A673 (cell line): ENCODE measurements at regions not wholly inside any gene's neighbourhood (a gene's known extent, or its start where the extent isn't known, plus 50 kb on each side); places are given as distances from the start of the nearest gene placed in this dataset.

Experiments used
- BruUV-seq: library from RNA; stranded (reverse); fragments of 400-500 nt; replicated peaks from 2 replicates; lab custom pipeline; 2021; lab: Mats Ljungman, UMichigan
- CTCF ChIA-PET: fragments of 300-600 bp; sonication (Branson Sonifier 250); formaldehyde crosslinking; loops from one replicate; lab custom pipeline; 2022; ENCODE audit warnings: antibody characterized with exemption; lab: Charles Lee
- POLR2A ChIA-PET: fragments of 300-600 bp; sonication (Branson Sonifier 250); formaldehyde crosslinking; loops from one replicate; lab custom pipeline; 2022; ENCODE audit warnings: antibody characterized with exemption; ENCODE audit not compliant: low non-redundant PET; lab: Charles Lee
- DNase-seq: peaks from one replicate; pipeline ENCODE4 v3.0.0-alpha.2; 2015; ENCODE audit warnings: low spot score
- H3K27ac ChIP-seq: fragments of 200-600 bp; sonication (generic); 2 replicates; pipeline ENCODE4 v1.5.1; 2016; ENCODE audit warnings: mixed run types, low read depth, mild to moderate bottlenecking, mixed read lengths, antibody characterized with exemption, low read length; ENCODE audit not compliant: poor library complexity, severe bottlenecking
- H3K27me3 ChIP-seq: fragments of 200-600 bp; sonication (generic); replicated peaks from 2 replicates; pipeline ENCODE4 v1.6.1; 2017; ENCODE audit warnings: mixed run types, low read depth, mild to moderate bottlenecking, mixed read lengths, antibody characterized with exemption, low read length; ENCODE audit not compliant: insufficient read depth, poor library complexity
- H3K36me3 ChIP-seq: fragments of 200-600 bp; sonication (generic); 2 replicates; pipeline ENCODE4 v1.6.1; 2016; ENCODE audit warnings: mixed run types, mild to moderate bottlenecking, mixed read lengths, antibody characterized with exemption, low read length; ENCODE audit not compliant: insufficient read depth, poor library complexity, severe bottlenecking
- H3K4me1 ChIP-seq: fragments of 200-600 bp; sonication (generic); 2 replicates; pipeline ENCODE4 v1.6.1; 2017; ENCODE audit warnings: mixed run types, mild to moderate bottlenecking, mixed read lengths, antibody characterized with exemption, low read length; ENCODE audit not compliant: insufficient read depth, poor library complexity, severe bottlenecking
- H3K4me3 ChIP-seq: fragments of 200-600 bp; sonication (generic); 2 replicates; pipeline ENCODE4 v1.5.1; 2016; ENCODE audit warnings: low read depth, mixed run types, mild to moderate bottlenecking, mixed read lengths, low read length; ENCODE audit not compliant: poor library complexity, severe bottlenecking
- H3K9me3 ChIP-seq: fragments of 200-600 bp; sonication (generic); 2 replicates; pipeline ENCODE4 v1.6.1; 2016; ENCODE audit warnings: mixed run types, low read depth, mild to moderate bottlenecking, mixed read lengths, antibody characterized with exemption, low read length; ENCODE audit not compliant: poor library complexity, severe bottlenecking
- CTCF ChIP-seq: fragments of 300-800, 200-600 bp; sonication (generic); conservative IDR thresholded peaks from 2 replicates; pipeline ENCODE4 v1.5.1; 2017; ENCODE audit warnings: low read depth, mild to moderate bottlenecking, antibody characterized with exemption, low read length, moderate library complexity, mixed read lengths
- EZH2 ChIP-seq: fragments of 200-600 bp; sonication (generic); IDR thresholded peaks from 2 replicates; pipeline ENCODE4 v1.6.1; 2017; ENCODE audit warnings: borderline replicate concordance, low read depth, mild to moderate bottlenecking, mixed read lengths, antibody characterized with exemption, low read length; ENCODE audit not compliant: poor library complexity, severe bottlenecking
- intact Hi-C: fragments of 100-400 bp; cut with micrococcal nuclease; formaldehyde crosslinking; loops from one replicate; pipeline ENCODE4 v1.10.0; 2022; ENCODE audit not compliant: unreplicated experiment

DNA sequence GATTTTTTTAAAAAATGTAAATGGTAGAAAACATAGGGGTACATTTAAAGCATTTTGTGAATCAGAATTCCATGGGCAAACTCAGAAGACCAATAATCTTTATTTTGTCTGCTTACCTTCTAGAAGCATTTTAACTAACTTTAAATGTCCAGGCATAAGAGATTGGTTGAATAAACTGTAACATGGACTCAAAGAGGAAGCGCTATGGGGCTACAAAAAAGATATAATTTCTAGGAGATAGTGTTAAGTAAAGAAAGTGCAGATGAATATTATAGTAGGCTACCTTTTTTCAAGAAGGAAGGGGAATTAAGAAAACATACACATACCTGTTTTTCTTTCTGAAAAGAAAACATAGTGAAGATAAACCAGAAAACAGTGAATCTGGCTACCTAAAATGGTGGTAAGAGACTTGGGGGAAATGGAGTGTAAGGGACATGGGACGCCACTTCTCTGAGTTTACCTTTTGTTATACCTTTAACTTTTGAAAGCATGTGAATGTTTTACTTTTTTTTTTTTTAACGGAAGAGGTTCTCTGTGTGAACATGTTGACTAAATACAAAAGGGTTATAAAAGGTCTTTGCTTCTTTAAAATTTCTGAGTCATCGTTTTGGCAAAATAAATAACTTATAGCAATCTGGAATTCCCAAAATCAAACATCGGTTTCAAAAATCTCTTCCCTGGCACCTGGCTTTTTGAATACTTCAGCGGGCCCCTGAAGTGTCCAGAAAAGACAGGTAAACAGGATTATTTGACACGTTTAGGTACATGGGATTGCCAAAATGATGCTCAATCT lies 133.4 kb downstream of the OR2B2 start:
- no peak for DNase-seq
- H3K4me1 ChIP-seq: no peaks in the 10 kb centered on the region
- ChIA-PET POLR2A (no interaction called here), CTCF (no interaction called here)
- H3K27ac ChIP-seq: no peak overlapping the region
- TF ChIP-seq CTCF (no peak), EZH2 (no peak)
- intact Hi-C loops: no loop called here
- no peak overlapping the region for H3K4me3 ChIP-seq
- H3K27me3 ChIP-seq: no peaks in the 10 kb centered on the region
- no TSS peak for BruUV-seq
- no peaks in the 10 kb centered on the region for H3K36me3 ChIP-seq
- H3K9me3 ChIP-seq: no peaks in the 10 kb centered on the region

- Histone ChIP-seq H3K27ac (no peak overlapping the region), H3K36me3 (no peaks in the 10 kb centered on the region), H3K27me3 (no peaks in the 10 kb centered on the region), H3K4me3 (no peak overlapping the region), H3K4me1 (no peaks in the 10 kb centered on the region), H3K9me3 (no peaks in the 10 kb centered on the region)
- CTCF ChIA-PET: no interaction called here
- TF ChIP-seq EZH2 (no peak), CTCF (no peak)
- BruUV-seq: no TSS peak
- intact Hi-C loops: no loop called here
- POLR2A ChIA-PET: no interaction called here
- no peak for DNase-seq
Observed at GRCh38 chr6:27777614-27778355, 134.4 kb downstream of the OR2B2 start.

- TF ChIP-seq CTCF: no peak
- TF ChIP-seq EZH2: no peak
- ChIA-PET CTCF (no interaction called here), POLR2A (no interaction called here)
- no peak overlapping the region for H3K27ac ChIP-seq
- H3K4me3 ChIP-seq: no peak overlapping the region
- no TSS peak for BruUV-seq
- no peaks in the 10 kb centered on the region for H3K27me3 ChIP-seq
- intact Hi-C loops: no loop called here
- no peaks in the 10 kb centered on the region for H3K36me3 ChIP-seq
- no peaks in the 10 kb centered on the region for H3K4me1 ChIP-seq
- H3K9me3 ChIP-seq: no peaks in the 10 kb centered on the region
- DNase-seq: no peak
Observed at GRCh38 chr6:27777126-27777525, 135.1 kb downstream of the OR2B2 start.
